ENCODE measurements at regions not wholly inside any gene's neighbourhood (a gene's known extent, or its start where the extent isn't known, plus 50 kb on each side); places are given as distances from the start of the nearest gene placed in this dataset.

- Histone ChIP-seq H3K4me3 (ENCODE audit: low read length) (no peak overlapping the region), H3K36me3 (ENCODE audit: control insufficient read depth, insufficient read depth, low read length) (no peaks in the 10 kb centered on the region), H3K27ac (ENCODE audit: low read depth, low read length) (no peak overlapping the region), H3K4me1 (ENCODE audit: control insufficient read depth, insufficient read depth, low read length) (no peaks in the 10 kb centered on the region), H3K27me3 (ENCODE audit: control insufficient read depth, insufficient read depth, low read length, poor library complexity, severe bottlenecking) (no peaks in the 10 kb centered on the region), H3K9ac (ENCODE audit: extremely low read depth, low read length, poor library complexity, severe bottlenecking) (no peak overlapping the region), H3K9me3 (ENCODE audit: control insufficient read depth, low read length) (no peaks in the 10 kb centered on the region)
- no peaks in the 10 kb centered on the region for H3K36me3 Mint-ChIP-seq (ENCODE audit: low read depth)
- H3K27ac Mint-ChIP-seq, result peak overlapping the region; percentile 58
- DNase-seq, result peak; percentile 33
- H3K4me3 Mint-ChIP-seq, result no peak overlapping the region
- 69 to 87% methylated on average over 4 of the region's 4 CpGs for WGBS, 2 experiments (ENCODE audit: insufficient coverage in 1 of 2, insufficient read length in 1 of 2)
- H3K4me1 Mint-ChIP-seq, result no peaks in the 10 kb centered on the region
- H3K9me3 Mint-ChIP-seq, result no peaks in the 10 kb centered on the region
- no peak for TF ChIP-seq CTCF (conservative IDR thresholded peaks at IDR 0.05)
- no peaks in the 10 kb centered on the region for H3K27me3 Mint-ChIP-seq (ENCODE audit: insufficient read depth)
Observed at GRCh38 chr11:59267196-59267595, 54.5 kb upstream of the MPEG1 start.

DNA sequence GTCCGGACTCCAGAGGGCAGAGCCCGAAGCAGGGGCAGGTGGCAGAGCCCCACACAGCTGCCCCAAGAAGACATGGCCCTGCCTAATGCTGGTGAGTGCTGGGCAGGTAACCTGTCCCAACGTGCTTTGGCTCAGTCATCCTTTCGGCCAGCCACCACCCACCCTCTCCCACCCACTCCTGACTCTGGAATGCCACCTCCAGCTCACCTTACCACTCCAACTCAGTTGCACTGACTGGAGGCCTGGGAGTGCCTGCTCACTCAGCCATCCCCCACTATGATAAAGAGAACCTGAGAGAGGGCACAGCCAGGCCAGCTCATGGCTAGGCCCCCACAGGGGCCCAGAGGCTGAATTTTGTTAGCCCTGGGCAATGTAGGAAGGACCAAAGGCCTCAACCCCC, 53.8 kb upstream of the MPEG1 start:
- H3K27ac Mint-ChIP-seq, result no peak overlapping the region
- no peaks in the 10 kb centered on the region for H3K27me3 Mint-ChIP-seq (ENCODE audit: insufficient read depth)
- Histone ChIP-seq H3K9me3 (ENCODE audit: control insufficient read depth, low read length) (no peaks in the 10 kb centered on the region), H3K4me1 (ENCODE audit: control insufficient read depth, insufficient read depth, low read length) (no peaks in the 10 kb centered on the region), H3K9ac (ENCODE audit: extremely low read depth, low read length, poor library complexity, severe bottlenecking) (no peak overlapping the region), H3K27ac (ENCODE audit: low read depth, low read length) (no peak overlapping the region), H3K27me3 (ENCODE audit: control insufficient read depth, insufficient read depth, low read length, poor library complexity, severe bottlenecking) (no peaks in the 10 kb centered on the region), H3K4me3 (ENCODE audit: low read length) (no peak overlapping the region), H3K36me3 (ENCODE audit: control insufficient read depth, insufficient read depth, low read length) (no peaks in the 10 kb centered on the region)
- WGBS, 2 experiments (ENCODE audit: insufficient coverage in 1 of 2, insufficient read length in 1 of 2), result 76 to 87% methylated on average over 3 to 4 of the region's 4 CpGs
- no peak for TF ChIP-seq CTCF (conservative IDR thresholded peaks at IDR 0.05)
- H3K4me3 Mint-ChIP-seq, result no peak overlapping the region
- no peaks in the 10 kb centered on the region for H3K9me3 Mint-ChIP-seq
- peak; percentile 39 for DNase-seq
- H3K4me1 Mint-ChIP-seq, result no peaks in the 10 kb centered on the region
- no peaks in the 10 kb centered on the region for H3K36me3 Mint-ChIP-seq (ENCODE audit: low read depth)

DNA sequence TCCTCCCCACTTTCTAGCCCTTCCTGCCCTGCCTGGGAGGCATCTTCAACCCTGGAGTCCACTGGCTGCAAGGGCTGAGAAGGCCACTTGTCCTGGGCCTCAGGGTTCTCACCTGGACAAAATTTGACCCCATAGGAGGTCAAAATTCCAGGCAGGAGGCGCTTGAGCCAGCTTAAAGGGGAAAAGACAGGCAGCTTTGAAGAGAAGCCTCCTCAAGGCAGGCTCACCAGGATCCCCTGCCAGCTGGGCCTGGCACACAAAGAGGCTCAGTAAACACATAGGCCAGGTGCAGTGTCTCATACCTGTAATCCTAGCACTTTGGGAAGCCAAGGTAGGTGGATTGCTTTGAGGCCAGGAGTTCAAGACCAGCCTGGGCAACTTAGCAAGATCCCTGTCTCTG, 53.0 kb upstream of the MPEG1 start:
- H3K27me3 ChIP-seq (ENCODE audit: control insufficient read depth, insufficient read depth, low read length, poor library complexity, severe bottlenecking), result no peaks in the 10 kb centered on the region
- no peaks in the 10 kb centered on the region for H3K9me3 Mint-ChIP-seq
- no peak overlapping the region for H3K9ac ChIP-seq (ENCODE audit: extremely low read depth, low read length, poor library complexity, severe bottlenecking)
- no peak overlapping the region for H3K27ac Mint-ChIP-seq
- no peaks in the 10 kb centered on the region for H3K4me1 ChIP-seq (ENCODE audit: control insufficient read depth, insufficient read depth, low read length)
- 71 to 100% methylated on average over 1 of the region's 1 CpG for WGBS, 2 experiments (ENCODE audit: insufficient coverage in 1 of 2, insufficient read length in 1 of 2)
- no peaks in the 10 kb centered on the region for H3K36me3 Mint-ChIP-seq (ENCODE audit: low read depth)
- H3K36me3 ChIP-seq (ENCODE audit: control insufficient read depth, insufficient read depth, low read length), result no peaks in the 10 kb centered on the region
- no peak overlapping the region for H3K27ac ChIP-seq (ENCODE audit: low read depth, low read length)
- peak; percentile 28 for DNase-seq
- H3K4me3 Mint-ChIP-seq, result no peak overlapping the region
- H3K27me3 Mint-ChIP-seq (ENCODE audit: insufficient read depth), result no peaks in the 10 kb centered on the region
- H3K4me1 Mint-ChIP-seq, result no peaks in the 10 kb centered on the region
- H3K9me3 ChIP-seq (ENCODE audit: control insufficient read depth, low read length), result no peaks in the 10 kb centered on the region
- TF ChIP-seq CTCF (conservative IDR thresholded peaks at IDR 0.05), result no peak
- no peak overlapping the region for H3K4me3 ChIP-seq (ENCODE audit: low read length)
